ENCODE measurements at regions not wholly inside any gene's neighbourhood (a gene's known extent, or its start where the extent isn't known, plus 50 kb on each side); places are given as distances from the start of the nearest gene placed in this dataset.

GRCh38 chr15:70319466-70319865 lies 221.7 kb upstream of the TLE3 start:
- Mint-ChIP-seq H3K9me3 (no peaks in the 10 kb centered on the region), H3K4me3 (peak overlapping the region; percentile 21; the same call in 1 of the 2 replicates), H3K36me3 (ENCODE audit: low read depth) (peaks cover 4% of the 10 kb centered on the region; the same call in 1 of the 2 replicates), H3K27me3 (ENCODE audit: insufficient read depth) (peaks cover 16% of the 10 kb centered on the region), H3K27ac (peak overlapping the region; percentile 56), H3K4me1 (ENCODE audit: low read depth) (peaks cover 59% of the 10 kb centered on the region)
- no peak for DNase-seq
- TF ChIP-seq CTCF (IDR thresholded peaks at IDR 0.05): no peak

- Mint-ChIP-seq H3K9me3 (no peaks in the 10 kb centered on the region), H3K36me3 (ENCODE audit: low read depth) (peaks cover 4% of the 10 kb centered on the region; the same call in 1 of the 2 replicates), H3K4me3 (peak overlapping the region; percentile 21), H3K27ac (peak overlapping the region; percentile 56), H3K27me3 (ENCODE audit: insufficient read depth) (peaks cover 16% of the 10 kb centered on the region), H3K4me1 (ENCODE audit: low read depth) (peaks cover 53% of the 10 kb centered on the region)
- DNase-seq: peak; percentile 69
- TF ChIP-seq CTCF (IDR thresholded peaks at IDR 0.05): no peak
These were observed 221.1 kb upstream of the TLE3 start for GRCh38 chr15:70318594-70319465.

- no peak overlapping the region for H3K27ac Mint-ChIP-seq
- no peak for DNase-seq
- peaks cover 31% of the 10 kb centered on the region for H3K4me1 Mint-ChIP-seq (ENCODE audit: low read depth)
- no peak for TF ChIP-seq CTCF (IDR thresholded peaks at IDR 0.05)
- H3K36me3 Mint-ChIP-seq (ENCODE audit: low read depth): peaks cover 4% of the 10 kb centered on the region; the same call in 1 of the 2 replicates
- H3K9me3 Mint-ChIP-seq: no peaks in the 10 kb centered on the region
- H3K4me3 Mint-ChIP-seq: no peak overlapping the region
- peaks cover 7% of the 10 kb centered on the region for H3K27me3 Mint-ChIP-seq (ENCODE audit: insufficient read depth)
These were observed 218.4 kb upstream of the TLE3 start for GRCh38 chr15:70316059-70316600.

- Mint-ChIP-seq H3K9me3 (no peaks in the 10 kb centered on the region), H3K27ac (no peak overlapping the region), H3K36me3 (ENCODE audit: low read depth) (no peaks in the 10 kb centered on the region), H3K4me1 (ENCODE audit: low read depth) (peaks cover 24% of the 10 kb centered on the region), H3K27me3 (ENCODE audit: insufficient read depth) (peaks cover under 1% of the 10 kb centered on the region), H3K4me3 (no peak overlapping the region)
- TF ChIP-seq CTCF (IDR thresholded peaks at IDR 0.05): no peak
- no peak for DNase-seq
These were observed 217.7 kb upstream of the TLE3 start for GRCh38 chr15:70315431-70315830.

- no peak for DNase-seq
- peaks cover under 1% of the 10 kb centered on the region for H3K27me3 Mint-ChIP-seq (ENCODE audit: insufficient read depth)
- no peaks in the 10 kb centered on the region for H3K9me3 Mint-ChIP-seq
- peaks cover 17% of the 10 kb centered on the region for H3K4me1 Mint-ChIP-seq (ENCODE audit: low read depth)
- H3K4me3 Mint-ChIP-seq: no peak overlapping the region
- no peaks in the 10 kb centered on the region for H3K36me3 Mint-ChIP-seq (ENCODE audit: low read depth)
- TF ChIP-seq CTCF (IDR thresholded peaks at IDR 0.05): no peak
- no peak overlapping the region for H3K27ac Mint-ChIP-seq
These were observed 217.0 kb upstream of the TLE3 start for GRCh38 chr15:70314688-70315087.
